ENCODE measurements at regions not wholly inside any gene's neighbourhood (a gene's known extent, or its start where the extent isn't known, plus 50 kb on each side); places are given as distances from the start of the nearest gene placed in this dataset.
A peak's percentile ranks its signal among the peaks of the same experiment; 100 is the strongest.

- WGBS, 2 donors, result 57 to 70% methylated on average over 1 of the region's 1 CpG
- no peak for TF ChIP-seq CTCF (IDR thresholded peaks at IDR 0.05)
- ATAC-seq, result no peak
- Histone ChIP-seq H3K27me3 (no peaks in the 10 kb centered on the region), H3K9me3 (no peaks in the 10 kb centered on the region), H3K36me3 (no peaks in the 10 kb centered on the region), H3K4me3 (no peak overlapping the region), H3K4me1 (no peaks in the 10 kb centered on the region), H3K27ac (no peak overlapping the region)
- intact Hi-C loops (cut with DNase I), result no loop called here
- DNase-seq, result no peak
- no peak for FAIRE-seq
Observed at GRCh38 chr21:24850121-24850520, 757.2 kb downstream of the MRPL39 start.

GRCh38 chr21:24844671-24845070 is 762.6 kb downstream of the MRPL39 start:
- no peaks in the 10 kb centered on the region for H3K9me3 ChIP-seq
- H3K4me3 ChIP-seq, result no peak overlapping the region
- TF ChIP-seq CTCF (IDR thresholded peaks at IDR 0.05), result no peak
- H3K4me1 ChIP-seq, result no peaks in the 10 kb centered on the region
- DNase-seq (no peak), FAIRE-seq (no peak), ATAC-seq (no peak)
- no peak overlapping the region for H3K27ac ChIP-seq
- intact Hi-C loops (cut with DNase I), result no loop called here
- no peaks in the 10 kb centered on the region for H3K36me3 ChIP-seq
- WGBS, 2 donors, result 36 to 38% methylated on average over 5 of the region's 5 CpGs
- no peaks in the 10 kb centered on the region for H3K27me3 ChIP-seq

GRCh38 chr21:24840287-24840686 is 767.0 kb downstream of the MRPL39 start:
- DNase-seq, result peak in 3 of 6 donors; percentile 25 to 60 (median 54)
- no peak for ATAC-seq
- no peak for FAIRE-seq
- H3K27ac ChIP-seq, result no peak overlapping the region
- intact Hi-C loops (cut with DNase I), result no loop called here
- H3K36me3 ChIP-seq, result no peaks in the 10 kb centered on the region
- H3K4me1 ChIP-seq, result no peaks in the 10 kb centered on the region
- no peak for TF ChIP-seq CTCF (IDR thresholded peaks at IDR 0.05)
- no peaks in the 10 kb centered on the region for H3K27me3 ChIP-seq
- no peak overlapping the region for H3K4me3 ChIP-seq
- no peaks in the 10 kb centered on the region for H3K9me3 ChIP-seq
- WGBS, 2 donors, result 85 to 93% methylated on average over 30 of the region's 30 CpGs

GRCh38 chr21:24832961-24833360 is 774.3 kb downstream of the MRPL39 start:
- TF ChIP-seq CTCF (IDR thresholded peaks at IDR 0.05), result no peak
- DNase-seq (no peak), ATAC-seq (no peak), FAIRE-seq (no peak)
- H3K4me1 ChIP-seq, result no peaks in the 10 kb centered on the region
- no peaks in the 10 kb centered on the region for H3K27me3 ChIP-seq
- no peaks in the 10 kb centered on the region for H3K9me3 ChIP-seq
- H3K27ac ChIP-seq, result no peak overlapping the region
- intact Hi-C loops (cut with DNase I), result no loop called here
- 53 to 55% methylated on average over 1 of the region's 1 CpG for WGBS, 2 donors
- no peaks in the 10 kb centered on the region for H3K36me3 ChIP-seq
- no peak overlapping the region for H3K4me3 ChIP-seq

- Histone ChIP-seq H3K4me1 (no peaks in the 10 kb centered on the region), H3K4me3 (no peak overlapping the region), H3K27ac (no peak overlapping the region), H3K36me3 (no peaks in the 10 kb centered on the region), H3K9me3 (no peaks in the 10 kb centered on the region), H3K27me3 (no peaks in the 10 kb centered on the region)
- intact Hi-C loops (cut with DNase I), result no loop called here
- WGBS, 2 donors, result 24 to 34% methylated on average over 1 of the region's 1 CpG
- ATAC-seq (no peak), FAIRE-seq (no peak), DNase-seq (no peak)
- no peak for TF ChIP-seq CTCF (IDR thresholded peaks at IDR 0.05)
Observed at GRCh38 chr21:24829397-24829796, 777.9 kb downstream of the MRPL39 start.

Data from pancreas (tissue), 10 donors.